GM12878 (cell line): ENCODE measurements at regions not wholly inside any gene's neighbourhood (a gene's known extent, or its start where the extent isn't known, plus 50 kb on each side); places are given as distances from the start of the nearest gene placed in this dataset.

ENCODE experiments used
- ATAC-seq: fragments of 200-7000 bp; cut with Tn5 transposase; 3 replicates; pipeline ENCODE4 v1.9.1; 2020; ENCODE audit warnings: mild to moderate bottlenecking, moderate library complexity
- BruUV-seq: library from RNA; stranded (reverse); fragments of 400-500 nt; replicated peaks from 2 replicates; lab custom pipeline; 2021; lab: Mats Ljungman, UMichigan
- CTCF ChIA-PET: fragments of 300-600 bp; sonication (Branson Sonifier 250); formaldehyde crosslinking; extraction: SDS; loops from one replicate; lab custom pipeline; 2021; ENCODE audit warnings: inconsistent platforms; lab: Yijun Ruan, JAX
- POLR2A ChIA-PET: fragments of 350-600 bp; formaldehyde crosslinking; extraction: SDS; loops from one replicate; lab custom pipeline; 2021; ENCODE audit warnings: inconsistent platforms; lab: Charles Lee
- RAD21 ChIA-PET: fragments of 300-600 bp; sonication (Branson Sonifier 250); formaldehyde crosslinking; loops from one replicate; lab custom pipeline; 2023; ENCODE audit warnings: antibody characterized with exemption; ENCODE audit not compliant: unreplicated experiment; lab: Charles Lee
- SMC1A ChIA-PET: fragments of 300-600 bp; sonication (Branson Sonifier 250); formaldehyde crosslinking; loops from one replicate; lab custom pipeline; 2023; ENCODE audit not compliant: unreplicated experiment, uncharacterized antibody; lab: Charles Lee
- DNase-seq: peaks from one replicate; pipeline ENCODE4 v3.0.0-alpha.2; 2011; ENCODE audit warnings: low read depth, low spot score
- FAIRE-seq: peaks from 3 replicates; lab custom pipeline; 2011; peaks lifted over from hg19 to GRCh38; lab: Jason Lieb, UNC
- H2AFZ ChIP-seq: 2 replicates; pipeline ENCODE4 v1.6.0; 2011; ENCODE audit warnings: low read depth, low read length, control low read depth; ENCODE audit not compliant: control insufficient read depth
- H3K27ac ChIP-seq: 2 replicates; pipeline ENCODE4 v1.5.1; 2011; ENCODE audit warnings: control low read depth; ENCODE audit not compliant: control insufficient read depth, insufficient read depth
- H3K27me3 ChIP-seq, 2 experiments: replicated peaks in 1 of 2; 2 replicates each; pipeline versions ENCODE4 v1.6.0 to v1.6.1; 2011; ENCODE audit warnings: low read length in 1 of 2; ENCODE audit not compliant: control insufficient read depth in 2 of 2, insufficient read depth in 2 of 2
- H3K36me3 ChIP-seq, 2 experiments: 2 replicates each; pipeline ENCODE4 v1.5.1; 2011; ENCODE audit warnings: low read length in 1 of 2; ENCODE audit not compliant: control insufficient read depth in 2 of 2, insufficient read depth in 2 of 2
- H3K4me1 ChIP-seq: 2 replicates; pipeline ENCODE4 v1.6.1; 2011; ENCODE audit warnings: mild to moderate bottlenecking, low read length, moderate library complexity, mixed read lengths; ENCODE audit not compliant: control insufficient read depth, insufficient read depth
- H3K4me2 ChIP-seq: 2 replicates; pipeline ENCODE4 v1.6.0; 2011; ENCODE audit warnings: control low read depth; ENCODE audit not compliant: control insufficient read depth, insufficient read depth
- H3K4me3 ChIP-seq: fragments of 200-600 bp; sonication (generic); 2 replicates; pipeline ENCODE4 v1.5.1; 2016
- H3K79me2 ChIP-seq: 2 replicates; pipeline ENCODE4 v1.6.0; 2011; ENCODE audit warnings: low read length; ENCODE audit not compliant: control insufficient read depth, insufficient read depth
- H3K9ac ChIP-seq: 2 replicates; pipeline ENCODE4 v1.8.0; 2011; ENCODE audit warnings: low read length, control low read depth, mixed read lengths; ENCODE audit not compliant: control insufficient read depth, insufficient read depth
- H3K9me3 ChIP-seq: replicated peaks from 3 replicates; pipeline ENCODE4 v1.5.1; 2011; ENCODE audit warnings: mild to moderate bottlenecking, low read length; ENCODE audit not compliant: control insufficient read depth, insufficient read depth
- H4K20me1 ChIP-seq: 2 replicates; pipeline ENCODE4 v1.6.0; 2011; ENCODE audit not compliant: control insufficient read depth, insufficient read depth
- CBFB ChIP-seq: IDR thresholded peaks from 2 replicates; pipeline ENCODE4 v1.6.1; 2016; ENCODE audit warnings: antibody characterized with exemption, low read depth
- HDAC2 ChIP-seq: fragments of 200-600 bp; sonication (generic); IDR thresholded peaks from 2 replicates; pipeline ENCODE4 v1.6.1; 2017
- IRF4 ChIP-seq: IDR thresholded peaks from 2 replicates; pipeline ENCODE4 v1.6.1; 2011; ENCODE audit warnings: low read depth, low read length
- RAD21 ChIP-seq: IDR thresholded peaks from 2 replicates; pipeline ENCODE4 v1.6.1; 2011; ENCODE audit warnings: mild to moderate bottlenecking, low read depth, low read length, moderate library complexity; ENCODE audit not compliant: insufficient read depth
- SMC3 ChIP-seq: IDR thresholded peaks from 2 replicates; pipeline ENCODE4 v1.6.1; 2011; ENCODE audit warnings: low read length, improper control_type of control experiment, borderline replicate concordance
- SUPT20H ChIP-seq: IDR thresholded peaks from 2 replicates; pipeline ENCODE4 v1.6.1; 2011; ENCODE audit warnings: low read depth, mild to moderate bottlenecking, low read length, moderate library complexity, borderline replicate concordance; ENCODE audit not compliant: control insufficient read depth
- WGBS: methylation state at CpG from one replicate; pipeline ENCODE4 v1.1.6; 2016; ENCODE audit warnings: low lambda C conversion rate; ENCODE audit not compliant: insufficient replicate concordance, insufficient coverage; ENCODE audit errors: missing lambda C conversion rate; 5-methylcytosine and 5-hydroxymethylcytosine counted together
- in situ Hi-C: fragments of 300-500 bp; cut with MboI; formaldehyde crosslinking; loops from 9 replicates; pipeline ENCODE4 v1.14.3; 2018; ENCODE audit warnings: mixed read lengths
- intact Hi-C: fragments of 100-400 bp; cut with micrococcal nuclease; formaldehyde crosslinking; loops from one replicate; pipeline ENCODE4 v1.14.2; 2022; ENCODE audit not compliant: unreplicated experiment
- TF ChIP-seq, protein P1 (sequence below), 3 experiments: IDR thresholded peaks in 2 of 3; conservative IDR thresholded peaks in 1 of 3; 2 replicates each; pipeline ENCODE4 v1.5.1; 2011; ENCODE audit warnings: low read depth in 3 of 3, low read length in 3 of 3, mild to moderate bottlenecking in 3 of 3, control low read depth in 2 of 3, moderate library complexity in 2 of 3, inconsistent platforms in 1 of 3, mixed read lengths in 1 of 3; ENCODE audit not compliant: control insufficient read depth in 2 of 3, insufficient read depth in 1 of 3; ENCODE audit errors: extremely low read depth in 1 of 3

DNA sequence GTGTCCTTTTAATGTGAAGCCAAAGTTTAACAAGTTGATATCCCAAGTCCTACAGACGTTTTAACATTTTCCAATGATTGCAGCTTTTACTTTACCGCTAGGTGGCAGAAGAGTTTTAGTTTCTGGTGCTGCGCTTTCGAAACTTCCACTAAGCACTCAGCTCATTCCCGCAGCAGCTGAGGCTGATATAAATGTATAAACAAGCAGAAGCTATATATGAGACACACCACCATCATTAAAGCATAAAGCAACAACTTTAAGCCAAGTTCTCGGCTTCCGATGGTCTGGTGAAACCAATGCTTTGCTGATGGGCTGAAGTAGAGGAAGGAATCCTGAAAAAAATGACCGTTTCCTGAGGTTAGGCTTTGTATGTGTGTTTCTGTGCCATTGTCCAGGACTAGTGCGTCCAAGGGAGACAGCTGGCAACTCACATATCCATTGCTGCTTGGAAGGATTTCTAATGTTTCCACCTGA is 753.9 kb downstream of the OLFM4 start:
- FAIRE-seq (no peak), ATAC-seq (peak; percentile 60), DNase-seq (peak; percentile 3)
- H3K9me3 ChIP-seq, result no peaks in the 10 kb centered on the region
- no peaks in the 10 kb centered on the region for H4K20me1 ChIP-seq
- no peak overlapping the region for H3K27ac ChIP-seq
- ChIA-PET CTCF (interaction anchor here (0.7 to 1.9 kb wide), 13 partner anchors 8 to 1463 kb away, joined by 3 to 30 read pairs (median 4); no protein-coding TSS in a partner anchor), RAD21 (interaction anchor here (0.6 to 1.8 kb wide), 8 partner anchors 11 to 1463 kb away, joined by 3 to 12 read pairs (median 4); no protein-coding TSS in a partner anchor), POLR2A (interaction anchor here (0.5 kb wide), 1 partner anchor 494 kb away, joined by 4 read pairs; no protein-coding TSS in a partner anchor), SMC1A (interaction anchor here (0.7 to 3.1 kb wide), 7 partner anchors 8 to 532 kb away, joined by 3 to 30 read pairs (median 4); no protein-coding TSS in a partner anchor)
- H3K4me3 ChIP-seq, result no peak overlapping the region
- TF ChIP-seq, protein P1, sequence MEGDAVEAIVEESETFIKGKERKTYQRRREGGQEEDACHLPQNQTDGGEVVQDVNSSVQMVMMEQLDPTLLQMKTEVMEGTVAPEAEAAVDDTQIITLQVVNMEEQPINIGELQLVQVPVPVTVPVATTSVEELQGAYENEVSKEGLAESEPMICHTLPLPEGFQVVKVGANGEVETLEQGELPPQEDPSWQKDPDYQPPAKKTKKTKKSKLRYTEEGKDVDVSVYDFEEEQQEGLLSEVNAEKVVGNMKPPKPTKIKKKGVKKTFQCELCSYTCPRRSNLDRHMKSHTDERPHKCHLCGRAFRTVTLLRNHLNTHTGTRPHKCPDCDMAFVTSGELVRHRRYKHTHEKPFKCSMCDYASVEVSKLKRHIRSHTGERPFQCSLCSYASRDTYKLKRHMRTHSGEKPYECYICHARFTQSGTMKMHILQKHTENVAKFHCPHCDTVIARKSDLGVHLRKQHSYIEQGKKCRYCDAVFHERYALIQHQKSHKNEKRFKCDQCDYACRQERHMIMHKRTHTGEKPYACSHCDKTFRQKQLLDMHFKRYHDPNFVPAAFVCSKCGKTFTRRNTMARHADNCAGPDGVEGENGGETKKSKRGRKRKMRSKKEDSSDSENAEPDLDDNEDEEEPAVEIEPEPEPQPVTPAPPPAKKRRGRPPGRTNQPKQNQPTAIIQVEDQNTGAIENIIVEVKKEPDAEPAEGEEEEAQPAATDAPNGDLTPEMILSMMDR (IDR thresholded peaks at IDR 0.05 in 2 of 3, conservative IDR thresholded peaks at IDR 0.05 in 1 of 3; ENCODE audit: control insufficient read depth in 2 of 3, extremely low read depth in 1 of 3, insufficient read depth in 1 of 3, low read depth in 3 of 3, low read length in 3 of 3), result peak; percentile 65 to 75 (median 72)
- TF ChIP-seq HDAC2 (no peak), RAD21 (peak; percentile 91), IRF4 (0 out of 2 replicates have a peak, but pooled peaks have one; percentile 27), CBFB (no peak), SUPT20H (no peak), SMC3 (peak; percentile 71; the same call in 1 of the 2 replicates)
- BruUV-seq, result no TSS peak
- in situ Hi-C loops, result no loop called here
- no peaks in the 10 kb centered on the region for H3K4me1 ChIP-seq
- no peaks in the 10 kb centered on the region for H3K36me3 ChIP-seq
- no peaks in the 10 kb centered on the region for H3K79me2 ChIP-seq
- no peak overlapping the region for H2AFZ ChIP-seq
- intact Hi-C loops, result loop anchor here (1.0 to 10.0 kb wide), 3 partner anchors 362 to 1463 kb away; no protein-coding TSS in a partner anchor
- H3K4me2 ChIP-seq, result no peak overlapping the region
- no peaks in the 10 kb centered on the region for H3K27me3 ChIP-seq
- no peak overlapping the region for H3K9ac ChIP-seq
- WGBS, result 1% methylated on average over 9 of the region's 9 CpGs
